Stimulated activated CD4-positive, alpha-beta T cell treated with anti-CD3 and anti-CD28 coated beads, Interleukin-2, amount 100 ng/mL, for 4 hours (primary cell): ENCODE measurements at regions not wholly inside any gene's neighbourhood (a gene's known extent, or its start where the extent isn't known, plus 50 kb on each side); places are given as distances from the start of the nearest gene placed in this dataset.

Experiments
- DNase-seq: peaks from one replicate; pipeline ENCODE4 v3.0.0-alpha.2; 2020; ENCODE audit warnings: low read depth

DNA sequence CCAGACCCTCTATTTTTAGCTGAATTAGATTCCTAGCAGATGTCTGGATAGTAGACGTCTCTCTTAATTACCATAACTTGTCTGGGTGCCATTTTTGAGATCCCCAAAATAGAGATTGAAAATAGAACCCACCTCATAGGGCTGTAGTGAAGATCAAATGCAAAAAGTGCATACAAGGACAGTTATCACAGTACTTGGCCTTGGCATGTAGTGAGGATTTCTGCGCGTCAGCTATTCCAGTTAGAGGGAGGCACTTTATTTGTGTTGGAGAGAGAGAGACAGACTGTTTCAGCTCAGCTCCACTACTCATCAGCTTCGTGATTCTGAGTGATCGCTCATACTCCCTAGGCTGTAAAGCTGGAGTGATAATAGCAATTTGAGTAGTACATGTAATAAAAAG lies 59.6 kb upstream of the CDH13 start:
- DNase-seq, result no peak

GRCh38 chr16:82563401-82563800 lies 63.4 kb upstream of the CDH13 start:
- DNase-seq, result no peak

- DNase-seq, result no peak
Observed at GRCh38 chr16:82562183-82562683, 64.5 kb upstream of the CDH13 start.

DNA sequence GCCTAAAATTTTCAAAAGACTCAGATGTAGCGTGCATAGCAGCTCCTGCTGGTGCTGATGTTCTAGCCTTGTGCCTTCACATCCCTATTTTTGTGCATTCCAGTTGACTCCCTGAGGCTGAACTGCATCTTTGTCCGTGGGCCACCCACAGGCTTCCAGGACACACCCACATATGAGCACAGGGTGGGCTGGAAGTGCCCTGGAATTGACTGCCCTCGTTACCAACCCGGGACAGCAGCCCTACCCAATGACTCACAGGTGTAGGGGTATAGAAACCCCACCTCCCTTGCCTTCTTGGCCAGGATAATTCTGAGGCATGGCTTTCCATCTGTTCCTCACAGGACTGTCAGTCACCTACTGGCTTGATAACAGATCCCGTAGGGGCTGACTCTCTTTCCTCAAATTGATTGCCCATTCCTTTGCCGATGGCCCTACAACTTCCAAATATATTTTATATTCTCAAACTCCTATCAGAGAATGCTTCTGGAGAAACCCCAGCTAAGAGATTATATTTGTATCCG lies 65.9 kb upstream of the CDH13 start:
- DNase-seq, result no peak

DNA sequence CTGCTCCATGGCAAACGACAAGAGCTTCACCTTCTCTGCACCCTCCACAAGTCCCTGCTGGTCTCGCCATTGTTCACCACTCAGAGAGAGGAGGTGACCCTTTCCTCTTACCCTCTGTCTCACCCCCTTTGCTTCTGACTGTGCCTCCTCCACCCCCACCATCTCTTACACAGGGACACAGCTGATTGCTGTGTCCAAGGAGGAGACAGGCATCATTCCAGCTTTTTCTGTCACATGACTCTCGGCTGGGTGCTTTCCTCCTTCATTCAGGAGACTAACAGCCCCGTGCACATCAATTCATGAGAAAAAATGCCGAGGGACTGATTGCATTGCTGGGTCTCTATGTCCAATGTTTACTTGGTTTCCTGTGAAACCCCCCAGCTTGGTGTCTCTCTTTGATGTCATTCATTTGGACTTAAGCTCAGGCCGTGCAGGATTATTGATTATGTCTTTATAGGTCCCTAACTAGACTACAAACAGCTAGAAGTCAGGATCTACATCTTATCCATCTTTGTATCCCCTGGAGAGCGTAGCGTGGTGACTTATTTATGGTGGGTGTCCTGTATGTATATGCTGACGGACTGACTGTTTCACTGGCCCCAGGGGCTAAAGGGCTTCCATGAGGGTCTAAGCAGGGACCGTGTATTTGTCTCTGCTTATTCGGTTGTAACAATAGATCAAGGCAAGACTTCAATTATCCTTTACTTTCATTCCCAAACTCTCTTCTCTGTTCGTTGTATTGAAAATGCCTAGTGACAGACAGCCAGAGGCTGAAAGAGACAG lies 82.2 kb upstream of the CDH13 start:
- no peak for DNase-seq

GRCh38 chr16:82542714-82543113 lies 84.1 kb upstream of the CDH13 start:
- no peak for DNase-seq

- no peak for DNase-seq
Observed at GRCh38 chr16:82541103-82541502, 85.7 kb upstream of the CDH13 start.

- no peak for DNase-seq
Observed at GRCh38 chr16:82535764-82536163, 91.0 kb upstream of the CDH13 start.

DNA sequence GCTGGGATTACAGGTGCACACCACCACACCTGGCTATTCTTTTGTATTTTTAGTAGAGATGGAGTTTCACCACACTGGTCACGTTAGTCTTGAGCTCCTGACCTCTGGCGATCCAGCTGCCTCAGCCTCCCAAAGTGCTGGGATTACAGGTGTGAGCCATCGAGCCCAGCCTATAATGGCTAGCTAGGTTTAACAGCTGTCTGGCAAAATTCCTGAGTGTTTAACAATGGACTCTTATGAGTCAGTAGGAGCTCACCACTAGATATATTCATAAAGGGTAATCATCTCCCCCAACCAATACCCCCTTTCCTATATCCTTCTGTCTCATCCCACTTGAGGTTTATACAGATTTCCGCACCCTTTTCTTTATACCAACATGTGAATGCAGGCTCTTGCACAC lies 91.5 kb upstream of the CDH13 start:
- DNase-seq, result no peak

DNA sequence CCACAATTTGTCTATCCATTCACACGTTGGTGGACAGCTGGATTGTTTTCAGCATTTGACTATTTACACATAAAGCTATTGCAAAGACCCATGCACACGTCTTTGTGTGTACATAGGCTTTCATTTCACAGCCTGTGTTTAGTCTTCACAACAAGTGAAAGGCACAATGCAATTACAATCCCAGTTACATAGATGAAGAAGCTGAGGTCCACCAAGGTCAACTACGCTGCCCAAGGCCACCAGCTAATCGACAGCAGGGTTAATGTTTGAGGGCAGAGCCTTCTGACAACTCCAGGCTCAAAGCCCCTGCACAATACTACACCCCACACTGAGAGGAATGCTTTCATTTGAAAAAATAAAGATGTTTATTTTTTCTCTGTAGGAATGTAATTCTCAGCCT lies 93.6 kb upstream of the CDH13 start:
- DNase-seq, result no peak

- DNase-seq, result no peak
Observed at GRCh38 chr16:82530883-82531282, 95.9 kb upstream of the CDH13 start.

GRCh38 chr16:82527101-82527500 lies 99.7 kb upstream of the CDH13 start:
- DNase-seq, result no peak

- no peak for DNase-seq
Observed at GRCh38 chr16:82524976-82525375, 101.8 kb upstream of the CDH13 start.

GRCh38 chr16:82523815-82524214 lies 103.0 kb upstream of the CDH13 start:
- no peak for DNase-seq

GRCh38 chr16:82522026-82522425 lies 104.7 kb upstream of the CDH13 start:
- DNase-seq, result no peak

GRCh38 chr16:82518811-82519210 lies 108.0 kb upstream of the CDH13 start:
- no peak for DNase-seq

DNA sequence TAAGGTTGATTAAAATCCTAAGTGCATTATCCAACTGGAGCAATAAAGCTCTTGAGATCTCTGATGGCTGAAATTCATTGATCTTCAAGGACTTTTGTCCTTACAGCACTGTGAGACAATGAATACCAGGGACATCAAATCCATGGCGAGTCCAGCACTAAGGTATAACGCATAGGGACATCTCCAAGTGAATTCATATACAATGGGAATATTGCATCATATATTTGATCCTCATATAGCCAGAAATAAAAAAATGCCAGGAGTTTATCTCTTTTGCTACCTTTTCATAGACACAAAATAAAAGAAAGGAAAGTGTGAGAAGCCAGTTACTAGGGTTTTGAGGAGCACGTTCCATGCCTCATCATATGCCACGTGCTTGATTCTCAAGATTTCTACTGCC lies 112.5 kb upstream of the CDH13 start:
- DNase-seq, result no peak

DNA sequence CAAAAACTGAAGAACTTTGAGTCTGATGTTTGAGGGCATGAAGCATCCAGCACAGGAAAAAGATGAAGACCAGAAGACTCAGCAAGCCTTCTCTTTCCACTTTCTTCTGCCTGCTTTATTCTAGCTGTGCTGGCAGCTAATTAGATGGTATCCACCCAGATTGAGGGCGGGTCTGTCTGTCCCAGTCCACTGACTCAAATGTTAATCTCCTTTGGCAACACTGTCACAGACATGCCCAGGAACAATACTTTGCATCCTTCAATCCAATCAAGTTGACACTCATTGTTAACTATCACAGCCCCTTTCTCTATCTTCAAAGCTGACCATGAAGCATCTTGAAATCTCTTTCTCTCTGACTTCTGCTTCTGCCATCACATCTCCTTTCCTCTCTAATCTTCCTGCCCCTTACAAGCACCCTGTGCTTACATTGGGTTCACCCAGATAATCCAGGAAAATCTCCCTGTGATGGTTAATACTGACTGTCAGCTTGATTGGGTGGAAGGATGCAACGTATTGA lies 115.9 kb upstream of the CDH13 start:
- no peak for DNase-seq

GRCh38 chr16:82509691-82510430 lies 116.9 kb upstream of the CDH13 start:
- DNase-seq, result no peak

- no peak for DNase-seq
Observed at GRCh38 chr16:82506692-82507670, 119.8 kb upstream of the CDH13 start.

GRCh38 chr16:82504836-82505235 lies 121.9 kb upstream of the CDH13 start:
- DNase-seq, result no peak

GRCh38 chr16:82499302-82499701 lies 127.5 kb upstream of the CDH13 start:
- DNase-seq, result no peak
